Umbilical cord (tissue), 1 donor: ENCODE measurements at regions not wholly inside any gene's neighbourhood (a gene's known extent, or its start where the extent isn't known, plus 50 kb on each side); places are given as distances from the start of the nearest gene placed in this dataset.
"Not testable (repeated sequence)": the region's sequence is repeated elsewhere in the genome, so short reads cannot be mapped to it uniquely, and the experiment has no call there.

Experiments used
- DNase-seq: peaks from one replicate; pipeline ENCODE4 v3.0.0-alpha.2; 2015; ENCODE audit warnings: low spot score

DNA sequence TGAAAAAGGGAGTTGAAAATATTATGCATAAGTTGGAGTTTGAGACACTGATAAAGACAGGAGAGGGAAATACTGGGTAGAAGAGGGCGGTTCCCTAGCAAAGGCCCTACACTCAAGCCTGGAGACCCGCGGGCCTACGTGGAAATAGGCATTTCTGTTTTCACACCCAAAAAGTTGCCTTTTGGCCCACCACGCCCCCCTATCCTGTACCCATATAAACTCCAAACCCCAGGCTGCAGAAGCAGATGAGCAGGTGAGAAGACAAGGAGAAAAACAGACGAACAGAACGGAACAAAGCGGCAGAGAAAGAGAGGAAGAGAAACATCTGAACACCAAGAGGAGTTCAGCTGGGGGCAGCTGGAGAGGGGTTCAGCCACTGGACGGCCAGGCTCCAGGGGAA, 177.9 kb downstream of the GALC start:
- no peak for DNase-seq

GRCh38 chr14:87813686-87814085, 179.3 kb downstream of the GALC start:
- DNase-seq: peak; percentile 15

DNA sequence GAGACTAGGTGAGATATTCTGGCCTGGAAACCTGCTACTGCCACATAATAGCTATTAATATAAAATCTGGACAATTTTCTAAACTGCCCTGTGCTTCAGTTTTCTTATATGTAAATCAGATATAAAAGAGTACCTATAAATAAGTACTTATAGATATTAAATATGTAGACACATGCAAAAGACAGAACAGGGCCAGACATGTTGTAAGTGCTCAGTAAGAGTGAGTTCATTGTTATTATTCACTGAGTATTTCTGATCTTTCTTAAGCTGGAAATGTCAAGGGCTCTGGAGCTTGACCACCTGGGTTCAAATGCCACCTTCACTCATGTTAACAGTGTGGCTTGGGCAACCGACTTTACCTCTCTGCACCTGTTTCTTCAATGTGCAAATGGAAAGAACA, 179.8 kb downstream of the GALC start:
- DNase-seq: no peak

DNA sequence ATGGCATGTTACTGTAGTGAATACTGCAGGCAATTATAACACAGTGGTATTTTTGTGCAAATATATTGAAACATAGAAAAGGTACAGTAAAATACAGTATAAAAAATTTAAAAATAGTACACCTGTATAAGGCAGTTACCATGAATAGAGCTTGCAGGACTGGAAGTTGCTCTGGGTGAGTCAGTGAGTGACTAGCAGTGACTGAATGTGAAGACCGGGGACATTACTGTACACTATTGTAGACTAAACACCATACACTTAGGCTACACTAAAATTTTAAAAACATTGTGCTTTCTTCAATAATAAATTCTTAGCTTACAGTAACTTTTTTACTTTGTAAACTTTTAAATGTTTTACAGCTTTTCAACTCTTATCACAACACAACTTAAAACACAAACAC, 181.7 kb downstream of the GALC start:
- no peak for DNase-seq

- DNase-seq: no peak
These were observed 182.3 kb downstream of the GALC start for GRCh38 chr14:87810711-87811110.

- no peak for DNase-seq
These were observed 183.7 kb downstream of the GALC start for GRCh38 chr14:87809261-87809660.

DNA sequence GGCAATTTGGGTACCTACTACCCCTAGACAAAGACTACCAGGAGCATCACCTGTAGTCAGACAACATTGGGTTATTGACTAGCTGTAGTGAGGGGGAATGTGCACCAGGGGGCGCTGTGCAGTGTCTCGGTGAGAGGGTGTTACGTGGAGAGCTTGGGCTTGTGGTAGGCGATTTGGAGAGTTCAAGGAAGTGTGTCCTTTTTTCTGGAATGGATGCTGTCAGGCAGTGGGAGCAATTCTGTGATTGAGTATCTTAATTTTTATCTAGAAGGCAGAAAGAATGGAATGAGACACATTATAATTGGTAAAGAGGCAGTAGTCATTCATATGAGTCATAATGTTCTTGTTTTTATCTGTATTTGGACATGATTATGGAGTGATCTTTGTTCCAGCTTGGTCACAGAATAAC, 187.7 kb downstream of the GALC start:
- no peak for DNase-seq

DNA sequence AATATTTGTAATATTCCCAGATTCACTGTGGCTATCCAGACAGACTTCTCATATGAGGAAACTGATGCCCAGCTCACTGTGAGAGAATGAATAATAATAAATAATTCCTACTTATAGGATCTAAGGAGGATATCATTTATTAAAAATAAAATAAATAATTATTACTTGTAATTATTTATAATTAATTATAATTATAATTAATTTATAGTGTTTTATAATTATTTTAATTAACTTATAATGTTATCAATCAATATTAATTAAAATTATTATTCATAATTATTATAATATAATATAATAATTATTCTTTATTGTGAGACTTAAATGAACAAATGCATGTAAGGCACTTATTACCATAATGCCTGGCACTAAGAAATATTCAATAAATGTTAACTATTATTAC, 192.8 kb downstream of the GALC start:
- no peak for DNase-seq

DNA sequence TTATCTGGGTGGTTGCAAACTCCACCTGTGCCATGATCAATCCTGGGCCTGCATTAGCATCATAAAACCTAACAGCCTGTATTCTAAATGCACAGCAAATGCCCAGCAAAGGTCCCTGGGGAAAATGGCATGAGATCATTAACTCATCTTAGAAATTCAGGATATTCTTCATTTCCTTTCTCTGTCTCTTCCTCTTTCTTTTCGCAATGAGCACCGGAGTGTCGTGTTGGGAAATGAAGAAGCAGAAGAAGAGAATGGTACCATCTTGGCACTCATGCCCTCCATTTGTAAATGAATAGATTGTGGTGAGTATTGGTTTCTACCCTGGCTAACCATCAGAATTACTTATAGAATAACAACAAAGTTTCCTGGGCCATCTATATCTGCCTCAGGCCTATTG, 193.6 kb downstream of the GALC start:
- no peak for DNase-seq

- DNase-seq: no peak
These were observed 196.0 kb downstream of the GALC start for GRCh38 chr14:87797001-87797400.

DNA sequence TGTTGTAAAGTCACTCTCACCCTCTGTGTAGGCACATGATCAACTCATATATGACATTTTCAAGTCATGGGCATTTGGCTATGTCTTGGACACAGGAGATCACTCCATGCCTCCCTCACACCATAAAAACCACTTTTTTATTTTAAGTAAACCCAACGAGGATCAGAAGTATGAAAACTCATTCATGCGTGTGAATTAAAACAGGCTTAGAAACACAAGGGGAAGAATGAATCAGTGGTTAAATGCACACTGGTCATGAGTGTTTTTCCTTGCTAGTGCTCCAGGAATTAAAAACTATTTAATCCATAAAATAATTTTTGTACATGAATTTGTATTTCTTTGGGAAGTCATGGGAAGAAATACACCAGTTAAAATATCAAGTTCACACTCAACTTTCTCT, 198.4 kb downstream of the GALC start:
- DNase-seq: no peak

DNA sequence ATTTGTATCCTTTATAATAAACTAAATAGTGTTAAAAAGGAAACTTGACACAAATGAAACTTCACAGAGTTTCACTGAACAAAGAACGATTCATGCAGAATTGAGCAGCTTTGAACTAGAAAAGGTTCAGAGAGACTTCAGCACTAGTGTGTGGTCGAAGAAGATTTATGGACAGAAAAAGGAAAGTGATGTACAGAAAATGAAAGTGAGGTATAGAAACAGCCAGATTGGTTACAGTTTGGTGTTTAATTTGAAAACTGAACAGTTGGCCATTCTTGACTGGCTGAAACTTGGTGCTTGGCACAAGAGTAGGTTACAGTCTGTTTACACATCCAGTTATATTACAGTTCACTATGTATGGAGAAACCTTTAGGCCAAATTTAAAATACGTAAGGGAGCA, 207.1 kb downstream of the GALC start:
- no peak for DNase-seq

- no peak for DNase-seq
These were observed 208.6 kb downstream of the GALC start for GRCh38 chr14:87784386-87784785.

DNA sequence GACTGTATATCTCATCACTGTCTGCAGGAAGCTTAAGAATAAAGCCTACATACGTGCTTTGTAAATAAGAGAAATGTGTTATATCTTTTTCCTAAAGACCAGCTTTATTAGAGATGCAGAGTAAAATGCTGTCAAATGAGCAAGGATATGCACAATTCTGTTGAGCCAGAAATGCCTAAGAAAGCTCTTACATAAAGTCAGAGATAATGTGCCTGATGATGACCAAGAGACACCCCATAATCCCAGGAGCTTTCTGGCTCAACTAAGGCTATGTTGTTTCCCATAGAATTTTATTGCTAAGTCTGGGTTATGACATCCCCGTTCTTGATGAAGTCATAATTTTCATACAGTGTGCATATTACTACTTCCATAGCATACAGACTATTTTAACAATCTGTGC, 209.9 kb downstream of the GALC start:
- peak; percentile 87 for DNase-seq

- DNase-seq: no peak
These were observed 220.1 kb downstream of the GALC start for GRCh38 chr14:87772854-87773253.

GRCh38 chr14:87767567-87767901, 225.4 kb downstream of the GALC start:
- DNase-seq: no peak

GRCh38 chr14:87758876-87759275, 234.1 kb downstream of the GALC start:
- DNase-seq: no peak

DNA sequence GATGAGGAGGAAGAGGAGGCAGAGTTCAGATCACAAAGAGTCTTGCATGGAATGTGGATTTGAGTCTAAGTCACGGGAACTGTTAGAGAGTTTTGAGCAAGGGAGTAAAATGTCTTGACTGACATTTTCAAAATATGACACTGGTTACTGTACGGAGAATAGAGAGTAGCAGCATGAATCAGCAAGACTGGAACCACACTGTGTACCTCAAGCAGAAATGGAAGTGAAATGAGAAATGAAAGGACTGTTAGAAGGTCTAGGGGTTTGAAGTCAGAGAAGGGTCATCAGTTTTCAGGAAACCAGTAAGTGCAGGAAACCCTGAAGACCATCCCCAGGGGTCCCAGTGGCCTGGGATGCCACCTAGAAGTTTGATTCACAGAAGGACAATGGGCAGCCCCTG, 236.3 kb downstream of the GALC start:
- DNase-seq: no peak

- peak; percentile 35 for DNase-seq
These were observed 238.3 kb downstream of the GALC start for GRCh38 chr14:87754520-87755223.

DNA sequence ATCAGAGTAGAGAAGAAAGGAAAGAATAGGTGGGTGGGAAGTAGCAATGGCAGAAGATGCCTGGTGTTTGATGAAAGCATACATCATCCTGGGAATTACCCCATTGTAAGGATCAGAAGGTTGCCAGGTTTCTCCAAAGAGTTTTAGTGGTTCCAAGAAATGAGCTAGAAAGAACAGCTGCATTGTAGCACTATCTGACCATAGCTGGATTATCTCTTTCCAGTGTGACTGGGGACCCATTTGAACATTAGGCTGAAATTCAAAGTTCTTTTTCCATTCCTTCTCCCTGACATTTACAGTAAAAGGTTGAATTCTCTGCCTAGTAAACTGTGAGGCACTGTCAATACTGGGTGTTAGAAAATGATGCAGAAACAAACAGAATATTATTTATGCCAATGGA, 244.4 kb downstream of the GALC start:
- no peak for DNase-seq

DNA sequence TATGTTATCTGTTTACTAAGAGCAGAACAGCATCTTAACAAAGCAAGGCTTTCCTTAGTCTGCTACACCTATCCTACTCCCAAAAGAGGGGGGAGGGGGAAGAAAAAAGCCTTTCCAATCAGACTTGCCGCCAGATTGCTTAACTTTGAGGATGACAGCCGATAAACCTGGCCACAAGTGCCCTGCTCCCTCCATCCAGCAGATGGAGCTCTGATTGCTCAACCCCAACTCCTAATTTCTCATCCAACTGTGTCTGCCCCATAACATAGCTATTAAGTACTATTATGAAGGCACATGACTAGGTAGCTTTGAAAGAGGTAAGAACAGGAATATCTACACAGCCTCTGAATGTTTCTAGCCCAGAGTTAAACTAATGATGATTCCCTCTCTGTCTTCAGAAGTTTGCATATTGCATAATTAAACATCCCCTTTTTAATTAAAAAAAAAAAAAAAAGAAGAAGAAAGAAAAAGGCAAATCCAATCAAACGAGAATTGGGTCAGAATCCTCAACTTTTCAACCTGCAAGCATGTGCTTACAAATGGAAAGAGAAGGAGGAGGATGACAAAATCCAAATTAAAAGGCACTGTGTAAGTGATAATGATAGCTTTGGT, 247.4 kb downstream of the GALC start:
- peak; percentile 8 for DNase-seq

GRCh38 chr14:87734577-87735360, 258.2 kb downstream of the GALC start:
- DNase-seq: not testable (repeated sequence)

GRCh38 chr14:87733115-87733514, 259.9 kb downstream of the GALC start:
- DNase-seq: not testable (repeated sequence)
